DMS153 treated with DMSO at 0.1 percent for 48 hours (cell line): ENCODE measurements at regions not wholly inside any gene's neighbourhood (a gene's known extent, or its start where the extent isn't known, plus 50 kb on each side); places are given as distances from the start of the nearest gene placed in this dataset.

ENCODE experiments used
- DNase-seq: peaks from one replicate; lab custom pipeline; 2025; ENCODE audit not compliant: unreplicated experiment; lab: John Stamatoyannopoulos, UW

DNA sequence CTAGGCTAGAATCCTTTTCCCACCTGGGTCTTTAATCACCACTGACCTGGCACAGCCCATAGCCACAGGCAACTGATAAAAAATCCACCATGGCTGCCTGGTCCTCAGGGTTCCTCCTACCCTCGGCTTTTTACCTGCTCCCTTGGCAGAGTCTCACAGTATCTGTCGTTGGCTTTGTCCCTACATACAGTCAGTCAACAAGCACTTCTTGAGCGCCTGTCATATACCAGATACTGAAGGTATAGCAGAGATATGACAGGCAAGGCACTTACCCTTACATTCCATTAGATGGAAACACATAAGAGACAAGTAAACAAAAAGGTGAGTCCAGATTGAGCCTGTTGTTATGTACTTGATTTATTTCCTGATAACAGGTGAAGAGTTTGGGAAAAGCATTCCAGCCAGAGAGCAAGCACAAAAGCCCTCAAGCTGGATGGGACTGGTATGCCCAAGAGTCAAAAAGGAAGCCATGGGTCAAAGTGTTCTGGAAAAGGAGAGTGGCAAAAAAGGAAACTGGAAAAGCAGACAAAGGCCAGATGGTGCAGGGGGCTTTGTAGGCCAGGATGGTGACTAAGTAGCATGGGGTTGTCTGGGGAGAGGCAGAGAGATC is 247.0 kb downstream of the CHD9NB start:
- no peak for DNase-seq

DNA sequence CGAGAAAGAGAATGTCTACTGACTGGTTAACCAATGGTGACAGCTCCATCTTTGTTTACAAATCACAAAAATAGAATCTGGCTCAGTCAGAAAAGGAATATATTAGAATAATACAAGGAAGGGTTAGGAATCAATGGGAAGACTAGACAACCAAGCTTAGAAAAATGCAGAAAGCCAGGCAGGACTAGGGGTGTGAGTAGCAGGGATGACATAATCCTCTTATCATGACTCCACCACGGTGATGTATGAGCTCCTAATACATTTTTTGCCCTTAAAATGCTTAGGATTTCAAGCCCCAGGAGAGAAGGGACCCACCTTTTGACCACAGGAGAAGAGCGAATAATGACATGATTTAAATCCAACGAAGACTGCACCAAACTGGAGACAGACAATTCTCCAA is 252.3 kb downstream of the CHD9NB start:
- DNase-seq: no peak

DNA sequence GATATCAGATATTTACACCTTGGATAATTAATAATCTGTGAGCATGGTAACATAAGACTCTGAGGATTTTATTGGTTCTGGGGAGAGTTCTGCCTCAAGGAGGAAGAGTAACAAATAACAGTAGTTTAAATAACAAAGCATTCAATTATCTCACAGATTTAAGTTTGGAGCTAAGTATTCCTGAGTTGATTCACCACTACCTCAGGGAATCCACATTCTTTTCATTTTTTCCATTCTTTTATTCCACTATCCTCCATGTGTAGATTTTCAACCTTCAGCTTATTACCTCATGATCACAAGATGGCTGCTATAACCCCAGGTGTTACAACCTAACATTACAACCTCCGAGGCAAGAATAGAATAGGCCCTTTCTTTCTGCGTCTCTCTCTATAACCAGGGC is 252.2 kb upstream of the TOX3 start:
- DNase-seq: no peak

DNA sequence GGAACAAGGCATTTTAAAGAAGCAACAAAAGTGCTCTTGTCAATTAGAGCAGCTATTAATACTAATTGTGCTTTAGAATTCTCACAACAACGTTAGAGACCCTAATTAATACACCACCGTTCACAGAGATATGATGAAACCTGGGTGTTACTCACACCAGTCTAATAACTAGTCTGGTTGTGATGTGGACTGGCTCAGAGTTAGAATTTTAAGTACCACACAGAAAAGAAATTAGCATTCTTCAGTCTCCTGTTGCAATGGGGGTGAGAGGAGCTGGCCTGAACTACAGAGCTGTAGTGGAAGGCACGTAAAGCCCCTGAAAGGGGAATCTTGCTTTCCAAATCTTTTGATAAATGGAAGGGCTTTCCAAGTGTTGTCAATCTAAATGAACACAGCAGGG is 240.8 kb upstream of the TOX3 start:
- no peak for DNase-seq

- no peak for DNase-seq
These were observed 239.1 kb upstream of the TOX3 start for GRCh38 chr16:52786091-52786490.

DNA sequence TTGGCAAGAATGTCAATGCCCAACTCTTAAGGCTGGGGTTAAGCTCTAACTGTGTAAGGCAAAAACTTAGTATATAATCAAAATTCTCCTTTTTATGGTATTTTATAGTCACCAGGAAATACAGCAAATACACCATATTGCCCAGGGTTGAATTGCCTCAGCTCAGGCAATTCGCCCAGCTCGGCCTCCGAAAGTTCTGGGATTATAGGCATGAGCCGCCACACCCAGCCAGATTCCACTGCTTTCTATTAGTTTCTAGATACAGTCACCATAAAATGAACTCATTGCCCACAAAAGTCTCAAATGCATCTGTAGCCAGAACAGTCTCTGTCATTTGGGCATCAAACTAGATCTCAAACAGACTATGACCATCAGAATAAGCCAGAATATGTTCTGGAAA is 238.7 kb upstream of the TOX3 start:
- DNase-seq: no peak

DNA sequence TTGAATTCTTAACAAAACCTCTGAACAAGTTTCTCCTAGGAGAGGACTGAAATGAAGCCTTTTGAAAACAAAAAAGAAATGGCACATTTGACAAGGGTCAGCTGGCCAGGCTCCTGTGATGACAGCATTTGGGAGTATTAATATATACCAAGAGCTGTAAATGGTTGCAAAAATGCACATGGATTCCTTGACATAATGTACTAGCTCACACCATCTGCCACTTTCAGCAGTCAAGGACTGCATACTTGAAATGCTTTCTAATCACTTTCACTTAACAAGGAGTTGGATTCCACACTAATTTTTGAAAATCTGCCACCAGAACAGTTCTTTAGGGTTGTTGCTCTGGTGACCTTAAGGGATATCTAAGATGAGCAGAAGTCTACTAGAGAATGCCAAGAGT is 236.7 kb upstream of the TOX3 start:
- no peak for DNase-seq

GRCh38 chr16:52781005-52781630 is 234.2 kb upstream of the TOX3 start:
- DNase-seq: no peak

DNA sequence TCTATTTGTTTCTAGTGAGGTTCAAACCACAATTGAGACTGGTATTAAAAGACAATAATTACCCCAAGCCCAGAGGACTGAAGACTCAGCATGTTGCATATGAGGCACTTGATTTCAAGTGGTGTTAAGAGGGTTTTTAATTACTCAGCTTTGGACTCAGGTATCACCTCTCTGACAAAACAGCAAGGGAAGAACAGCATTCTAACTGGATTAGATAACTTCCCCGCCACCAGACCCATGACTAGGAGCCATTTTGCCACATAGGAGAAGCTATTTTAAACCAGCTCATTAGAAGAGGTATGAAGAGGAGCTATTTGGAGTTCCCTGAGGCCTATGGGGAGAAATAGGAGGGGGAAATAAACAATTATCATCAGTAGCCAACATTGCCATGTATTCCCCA is 226.1 kb upstream of the TOX3 start:
- no peak for DNase-seq

DNA sequence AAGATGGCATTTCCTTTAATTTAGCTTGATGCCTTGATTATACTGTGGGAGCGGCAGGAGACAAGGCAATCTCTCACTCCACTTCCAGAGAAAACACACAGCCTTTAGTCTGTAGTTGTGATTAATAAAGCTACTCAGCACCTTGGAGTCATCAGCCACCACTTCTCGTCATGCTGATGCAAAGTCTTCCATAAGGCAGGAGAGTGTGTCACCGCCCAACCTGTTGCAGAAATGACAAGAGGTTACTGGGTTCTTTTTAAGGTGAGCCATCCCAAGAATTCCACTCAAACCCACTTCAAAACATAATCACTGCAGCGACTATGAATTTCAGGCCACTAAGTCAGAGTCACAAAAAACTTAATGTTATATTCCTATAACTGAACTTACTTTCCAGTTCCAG is 223.9 kb upstream of the TOX3 start:
- DNase-seq: no peak

- DNase-seq: no peak
These were observed 211.5 kb upstream of the TOX3 start for GRCh38 chr16:52758473-52758855.

DNA sequence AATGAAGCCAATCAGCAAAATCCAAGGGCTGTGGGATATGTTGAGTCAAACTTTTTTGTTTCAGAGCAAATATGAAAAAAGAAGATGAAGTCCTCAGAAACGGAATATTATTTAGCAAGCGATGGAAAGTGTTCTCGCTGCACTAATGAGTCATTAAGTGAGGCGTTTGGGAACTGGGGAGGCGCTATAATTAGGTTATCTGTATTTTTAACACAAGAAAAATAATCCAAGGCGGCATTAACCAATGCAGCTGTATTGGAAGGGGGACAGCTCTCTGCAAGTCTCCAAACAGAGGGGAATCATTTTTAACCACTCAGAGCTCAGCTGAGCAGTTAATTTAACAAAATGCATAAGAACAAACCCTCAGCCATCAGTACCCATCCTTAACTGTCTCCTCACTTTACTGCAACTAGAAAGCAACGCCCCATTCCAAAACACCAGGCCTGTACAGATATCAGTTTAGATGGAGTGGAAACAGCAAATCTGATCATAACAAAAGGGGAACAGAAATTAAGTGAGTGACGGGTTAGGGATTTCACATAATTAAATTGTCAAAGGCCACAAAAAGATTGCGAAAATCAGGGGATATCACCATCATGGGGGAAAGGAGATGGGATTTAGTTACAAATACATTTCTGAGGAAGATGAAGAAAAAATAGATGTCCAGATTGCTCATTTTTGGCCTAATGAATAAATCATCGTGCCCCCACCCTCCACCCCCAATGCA is 211.0 kb upstream of the TOX3 start:
- no peak for DNase-seq

DNA sequence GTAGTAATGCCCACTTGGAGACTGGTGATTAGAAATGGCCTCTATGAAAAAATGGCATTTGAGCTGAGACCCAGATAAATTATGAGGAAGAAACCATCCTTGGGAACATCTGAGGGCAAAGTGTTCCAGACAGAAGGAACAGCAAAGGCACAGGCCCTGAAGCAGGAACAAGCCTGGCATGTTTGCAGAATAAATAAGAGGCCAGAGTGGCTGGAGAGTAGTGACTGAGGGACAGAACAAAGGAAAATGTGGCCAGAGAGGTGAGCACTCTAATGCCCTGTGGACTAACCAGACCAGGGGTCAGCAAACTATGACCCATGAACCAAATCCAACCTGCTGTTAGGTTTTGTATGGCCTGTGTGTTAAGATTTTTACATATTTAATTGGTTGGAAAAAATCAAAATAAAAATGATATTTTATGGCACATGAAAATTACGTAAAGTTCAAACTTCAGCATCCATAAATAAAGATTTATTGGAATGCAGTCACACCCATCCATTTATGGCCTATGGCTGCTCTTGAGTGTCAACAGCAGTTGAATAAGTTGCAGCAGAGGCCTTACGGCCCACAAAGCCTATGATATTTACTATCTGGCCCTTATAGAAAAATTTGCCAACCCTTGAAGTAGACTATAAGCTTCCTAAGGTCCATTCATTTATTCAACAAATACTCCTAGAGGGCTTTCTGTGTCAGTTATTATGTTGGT is 210.0 kb upstream of the TOX3 start:
- DNase-seq: no peak

- DNase-seq: no peak
These were observed 208.5 kb upstream of the TOX3 start for GRCh38 chr16:52755396-52755795.

DNA sequence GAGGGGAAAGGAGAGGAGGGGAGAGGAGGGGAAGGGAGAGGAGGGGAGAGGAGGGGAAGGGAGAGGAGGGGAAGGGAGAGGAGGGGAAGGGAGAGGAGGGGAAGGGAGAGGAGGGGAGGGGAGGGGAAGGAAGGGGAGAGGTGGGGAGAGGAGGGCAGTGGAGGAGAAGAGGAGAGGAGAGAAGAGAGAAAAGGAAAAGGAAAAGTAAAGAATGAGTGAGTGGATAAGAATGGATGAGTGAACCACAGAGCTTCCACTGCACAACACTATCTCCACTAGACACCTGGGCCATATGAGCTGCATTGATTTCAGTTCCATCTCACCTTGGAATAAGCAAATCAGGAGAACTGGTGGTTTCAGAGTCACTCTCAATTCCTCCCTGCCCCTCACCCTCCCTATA is 204.1 kb upstream of the TOX3 start:
- DNase-seq: no peak

DNA sequence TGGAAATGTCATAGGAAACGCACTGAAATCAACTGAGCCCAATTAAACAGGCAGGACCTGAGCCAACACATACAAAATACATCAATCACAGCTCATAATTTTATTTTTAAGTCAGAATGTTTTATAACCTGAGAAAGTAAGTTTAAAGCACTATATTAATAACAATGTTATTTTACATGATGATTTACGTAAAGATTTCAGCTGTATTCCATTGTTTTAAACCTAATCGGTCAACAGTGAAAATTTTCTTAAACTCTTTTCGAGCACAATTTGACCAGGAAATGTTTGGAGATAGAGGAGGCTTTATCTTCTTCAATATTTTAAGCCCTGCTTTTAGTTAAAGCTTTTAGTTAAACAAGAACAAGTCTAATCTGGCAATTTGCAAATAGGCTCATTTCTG is 201.8 kb upstream of the TOX3 start:
- DNase-seq: no peak

DNA sequence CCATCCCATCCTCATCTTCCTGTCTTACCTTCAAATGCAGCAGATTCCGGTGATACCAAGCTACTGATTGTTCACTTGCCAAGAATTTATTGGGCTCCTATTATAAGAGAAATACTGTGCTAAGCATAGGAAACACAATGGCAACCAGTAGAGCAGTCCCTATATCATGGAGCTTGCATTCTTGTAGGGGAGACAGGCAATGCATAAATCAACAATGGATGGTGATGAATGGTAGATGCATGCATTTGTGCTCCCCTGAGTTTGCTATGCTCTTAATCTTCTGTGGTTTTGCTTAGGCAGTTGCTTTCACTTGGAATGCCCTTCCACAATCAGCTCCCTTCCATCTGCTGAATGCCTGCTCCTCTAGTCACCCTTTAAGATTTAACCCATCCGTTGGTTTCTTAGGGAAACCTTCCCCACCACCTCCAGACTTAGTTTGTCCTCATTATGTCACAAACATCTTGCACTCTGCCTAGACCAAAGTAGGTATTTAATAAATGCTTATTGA is 200.2 kb upstream of the TOX3 start:
- DNase-seq: no peak

GRCh38 chr16:52743707-52744106 is 196.8 kb upstream of the TOX3 start:
- no peak for DNase-seq

GRCh38 chr16:52742608-52743170 is 195.7 kb upstream of the TOX3 start:
- DNase-seq: no peak

DNA sequence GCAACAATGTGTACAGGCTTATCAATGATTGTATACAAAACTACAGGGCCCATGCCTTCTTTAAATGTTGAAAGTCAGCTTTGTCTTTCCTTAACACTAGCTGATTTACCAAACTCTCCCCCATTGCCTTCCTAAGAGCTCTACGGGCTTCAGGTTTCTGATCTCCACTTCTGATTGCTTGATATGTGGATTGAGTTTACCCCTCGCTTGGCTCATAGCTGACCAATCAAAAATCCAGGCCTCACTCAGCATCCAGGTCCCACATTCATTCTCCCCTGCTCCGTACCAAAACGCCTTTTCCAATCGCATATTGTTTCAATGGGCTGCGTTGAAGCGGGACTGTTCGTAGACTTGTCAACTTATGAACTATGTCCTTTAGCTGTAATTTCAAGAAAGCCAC is 195.1 kb upstream of the TOX3 start:
- DNase-seq: no peak

- no peak for DNase-seq
These were observed 194.4 kb upstream of the TOX3 start for GRCh38 chr16:52741351-52741750.

- DNase-seq: no peak
These were observed 193.8 kb upstream of the TOX3 start for GRCh38 chr16:52740766-52741165.
